ENCODE measurements at regions not wholly inside any gene's neighbourhood (a gene's known extent, or its start where the extent isn't known, plus 50 kb on each side); places are given as distances from the start of the nearest gene placed in this dataset.

- DNase-seq: no peak
Observed at GRCh38 chr12:88251798-88252197, 109.7 kb downstream of the TMTC3 start.

GRCh38 chr12:88253371-88253978, 111.4 kb downstream of the TMTC3 start:
- no peak for DNase-seq

- DNase-seq: no peak
Observed at GRCh38 chr12:88255224-88255623, 113.1 kb downstream of the TMTC3 start.

GRCh38 chr12:88255847-88256246, 113.7 kb downstream of the TMTC3 start:
- no peak for DNase-seq

GRCh38 chr12:88258396-88258795, 116.3 kb downstream of the TMTC3 start:
- no peak for DNase-seq

- no peak for DNase-seq
Observed at GRCh38 chr12:88266806-88267360, 124.8 kb downstream of the TMTC3 start.

- no peak for DNase-seq
Observed at GRCh38 chr12:88267630-88268029, 125.5 kb downstream of the TMTC3 start.

- no peak for DNase-seq
Observed at GRCh38 chr12:88272456-88272855, 130.3 kb downstream of the TMTC3 start.

- DNase-seq: no peak
Observed at GRCh38 chr12:88273450-88273849, 131.3 kb downstream of the TMTC3 start.

- no peak for DNase-seq
Observed at GRCh38 chr12:88273875-88274274, 131.8 kb downstream of the TMTC3 start.

GRCh38 chr12:88291498-88292131, 149.5 kb downstream of the TMTC3 start:
- no peak for DNase-seq

GRCh38 chr12:88298014-88298682, 156.0 kb downstream of the TMTC3 start:
- no peak for DNase-seq

GRCh38 chr12:88298761-88299242, 156.7 kb downstream of the TMTC3 start:
- DNase-seq: no peak

- no peak for DNase-seq
Observed at GRCh38 chr12:88299567-88300101, 157.5 kb downstream of the TMTC3 start.

GRCh38 chr12:88300931-88301330, 158.8 kb downstream of the TMTC3 start:
- DNase-seq: no peak

GRCh38 chr12:88303335-88303734, 161.2 kb downstream of the TMTC3 start:
- DNase-seq: no peak

- DNase-seq: no peak
Observed at GRCh38 chr12:88305254-88305890, 163.3 kb downstream of the TMTC3 start.

GRCh38 chr12:88306471-88307069, 164.5 kb downstream of the TMTC3 start:
- no peak for DNase-seq

GRCh38 chr12:88307961-88308360, 165.9 kb downstream of the TMTC3 start:
- no peak for DNase-seq

- DNase-seq: no peak
Observed at GRCh38 chr12:88308825-88309224, 166.7 kb downstream of the TMTC3 start.

- no peak for DNase-seq
Observed at GRCh38 chr12:88309546-88309945, 167.4 kb downstream of the TMTC3 start.

GRCh38 chr12:88310069-88310468, 168.0 kb downstream of the TMTC3 start:
- no peak for DNase-seq

- no peak for DNase-seq
Observed at GRCh38 chr12:88310666-88311065, 168.6 kb downstream of the TMTC3 start.
